ENCODE measurements at regions not wholly inside any gene's neighbourhood (a gene's known extent, or its start where the extent isn't known, plus 50 kb on each side); places are given as distances from the start of the nearest gene placed in this dataset.

GRCh38 chr14:59116984-59117415 is 71.5 kb upstream of the DAAM1 start:
- H3K27ac ChIP-seq: no peak overlapping the region
- H3K4me1 ChIP-seq (replicated peaks): no peaks in the 10 kb centered on the region
- no peaks in the 10 kb centered on the region for H3K27me3 ChIP-seq (replicated peaks; ENCODE audit: insufficient read depth)
- H3K4me3 ChIP-seq: no peak overlapping the region
- TF ChIP-seq POLR2A (IDR thresholded peaks at IDR 0.05) (no peak), POLR2AphosphoS5 (IDR thresholded peaks at IDR 0.05) (no peak), CTCF (IDR thresholded peaks at IDR 0.05) (no peak)
- no peak for DNase-seq (ENCODE audit: low spot score)
- no peaks in the 10 kb centered on the region for H3K36me3 ChIP-seq
- no peaks in the 10 kb centered on the region for H3K9me3 ChIP-seq
- WGBS: 45% methylated on average over 2 of the region's 2 CpGs
- intact Hi-C loops (cut with DNase I): no loop called here

GRCh38 chr14:59117754-59118528 is 70.5 kb upstream of the DAAM1 start:
- no peak for DNase-seq (ENCODE audit: low spot score)
- no peaks in the 10 kb centered on the region for H3K4me1 ChIP-seq (replicated peaks)
- 73% methylated on average over 2 of the region's 2 CpGs for WGBS
- H3K36me3 ChIP-seq: no peaks in the 10 kb centered on the region
- TF ChIP-seq POLR2A (IDR thresholded peaks at IDR 0.05): no peak
- intact Hi-C loops (cut with DNase I): no loop called here
- H3K27me3 ChIP-seq (replicated peaks; ENCODE audit: insufficient read depth): no peaks in the 10 kb centered on the region
- no peaks in the 10 kb centered on the region for H3K9me3 ChIP-seq
- H3K4me3 ChIP-seq: no peak overlapping the region
- H3K27ac ChIP-seq: no peak overlapping the region

GRCh38 chr14:59120921-59121320 is 67.5 kb upstream of the DAAM1 start:
- Histone ChIP-seq H3K4me3 (no peak overlapping the region), H3K9me3 (no peaks in the 10 kb centered on the region), H3K36me3 (no peaks in the 10 kb centered on the region), H3K27me3 (replicated peaks; ENCODE audit: insufficient read depth) (no peaks in the 10 kb centered on the region), H3K27ac (no peak overlapping the region), H3K4me1 (replicated peaks) (no peaks in the 10 kb centered on the region)
- no peak for DNase-seq (ENCODE audit: low spot score)
- 36% methylated on average over 1 of the region's 1 CpG for WGBS
- no peak for TF ChIP-seq POLR2A (IDR thresholded peaks at IDR 0.05)
- TF ChIP-seq POLR2AphosphoS5 (IDR thresholded peaks at IDR 0.05): no peak
- TF ChIP-seq CTCF (IDR thresholded peaks at IDR 0.05): no peak
- intact Hi-C loops (cut with DNase I): loop anchor here (10.0 kb wide), 1 partner anchor 454 kb away; the partner anchor contains the start of gene CCDC175

- WGBS: 93% methylated on average over 3 of the region's 3 CpGs
- no peaks in the 10 kb centered on the region for H3K36me3 ChIP-seq
- DNase-seq (ENCODE audit: low spot score): no peak
- TF ChIP-seq POLR2A (IDR thresholded peaks at IDR 0.05) (no peak), POLR2AphosphoS5 (IDR thresholded peaks at IDR 0.05) (no peak), CTCF (IDR thresholded peaks at IDR 0.05) (no peak)
- H3K27me3 ChIP-seq (replicated peaks; ENCODE audit: insufficient read depth): no peaks in the 10 kb centered on the region
- H3K4me3 ChIP-seq: no peak overlapping the region
- no peaks in the 10 kb centered on the region for H3K4me1 ChIP-seq (replicated peaks)
- no peaks in the 10 kb centered on the region for H3K9me3 ChIP-seq
- no peak overlapping the region for H3K27ac ChIP-seq
- intact Hi-C loops (cut with DNase I): loop anchor here (10.0 kb wide), 1 partner anchor 451 kb away; the partner anchor contains the start of gene CCDC175
These were observed 64.9 kb upstream of the DAAM1 start for GRCh38 chr14:59123531-59123930.

- intact Hi-C loops (cut with DNase I): loop anchor here (10.0 kb wide), 1 partner anchor 451 kb away; the partner anchor contains the start of gene CCDC175
- H3K27ac ChIP-seq: no peak overlapping the region
- TF ChIP-seq POLR2AphosphoS5 (IDR thresholded peaks at IDR 0.05) (no peak), CTCF (IDR thresholded peaks at IDR 0.05) (peak in 3 of 4 experiments; percentile 9 to 43 (median 29))
- 27% methylated on average over 4 of the region's 4 CpGs for WGBS
- H3K9me3 ChIP-seq: no peaks in the 10 kb centered on the region
- no peaks in the 10 kb centered on the region for H3K36me3 ChIP-seq
- H3K4me3 ChIP-seq: no peak overlapping the region
- no peaks in the 10 kb centered on the region for H3K27me3 ChIP-seq (replicated peaks; ENCODE audit: insufficient read depth)
- H3K4me1 ChIP-seq (replicated peaks): no peaks in the 10 kb centered on the region
- DNase-seq (ENCODE audit: low spot score): no peak
These were observed 64.5 kb upstream of the DAAM1 start for GRCh38 chr14:59123975-59124374.

All from prostate gland (tissue), 2 donors.